ENCODE measurements at regions not wholly inside any gene's neighbourhood (a gene's known extent, or its start where the extent isn't known, plus 50 kb on each side); places are given as distances from the start of the nearest gene placed in this dataset.

DNA sequence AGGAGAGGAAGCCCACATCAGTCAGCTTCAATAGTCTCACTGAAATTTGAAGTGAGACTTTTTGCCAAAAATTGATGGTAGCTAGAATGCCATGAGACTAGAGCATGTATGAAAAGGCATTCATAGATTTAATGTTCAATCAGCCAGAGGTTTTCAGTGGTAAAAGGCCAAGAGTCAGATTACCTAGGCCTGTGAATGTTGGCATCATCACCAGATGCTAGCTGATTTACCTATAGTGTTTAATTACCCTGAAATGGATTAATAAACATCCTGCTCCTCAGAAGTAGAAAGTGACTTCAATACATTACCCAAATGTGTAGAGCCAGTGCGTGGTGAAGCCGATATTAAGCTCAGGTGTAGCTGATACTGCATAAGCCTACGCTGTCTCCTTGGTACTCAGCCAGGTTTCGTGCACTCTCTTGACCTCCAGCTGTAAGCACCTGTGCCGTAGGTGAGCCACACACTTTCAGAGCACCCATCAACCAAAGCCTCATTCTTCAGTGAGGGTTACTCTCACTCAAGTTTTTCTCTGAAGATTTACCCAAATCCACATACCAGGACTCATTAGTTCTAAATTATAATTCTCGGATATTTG, 1140.3 kb upstream of the SLC10A2 start:
- TF ChIP-seq, protein P1, sequence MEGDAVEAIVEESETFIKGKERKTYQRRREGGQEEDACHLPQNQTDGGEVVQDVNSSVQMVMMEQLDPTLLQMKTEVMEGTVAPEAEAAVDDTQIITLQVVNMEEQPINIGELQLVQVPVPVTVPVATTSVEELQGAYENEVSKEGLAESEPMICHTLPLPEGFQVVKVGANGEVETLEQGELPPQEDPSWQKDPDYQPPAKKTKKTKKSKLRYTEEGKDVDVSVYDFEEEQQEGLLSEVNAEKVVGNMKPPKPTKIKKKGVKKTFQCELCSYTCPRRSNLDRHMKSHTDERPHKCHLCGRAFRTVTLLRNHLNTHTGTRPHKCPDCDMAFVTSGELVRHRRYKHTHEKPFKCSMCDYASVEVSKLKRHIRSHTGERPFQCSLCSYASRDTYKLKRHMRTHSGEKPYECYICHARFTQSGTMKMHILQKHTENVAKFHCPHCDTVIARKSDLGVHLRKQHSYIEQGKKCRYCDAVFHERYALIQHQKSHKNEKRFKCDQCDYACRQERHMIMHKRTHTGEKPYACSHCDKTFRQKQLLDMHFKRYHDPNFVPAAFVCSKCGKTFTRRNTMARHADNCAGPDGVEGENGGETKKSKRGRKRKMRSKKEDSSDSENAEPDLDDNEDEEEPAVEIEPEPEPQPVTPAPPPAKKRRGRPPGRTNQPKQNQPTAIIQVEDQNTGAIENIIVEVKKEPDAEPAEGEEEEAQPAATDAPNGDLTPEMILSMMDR (conservative IDR thresholded peaks at IDR 0.05 in 1 of 2, IDR thresholded peaks at IDR 0.05 in 1 of 2; ENCODE audit: low read depth in 1 of 2, low read length in 2 of 2): no peak
- TF ChIP-seq EZH2 (IDR thresholded peaks at IDR 0.05; ENCODE audit: low read length, missing control alignments): no peak
